Germinal center (tissue), 1 donor: ENCODE measurements at regions not wholly inside any gene's neighbourhood (a gene's known extent, or its start where the extent isn't known, plus 50 kb on each side); places are given as distances from the start of the nearest gene placed in this dataset.
A peak's percentile ranks its signal among the peaks of the same experiment; 100 is the strongest.

ENCODE experiments used
- DNase-seq: peaks from one replicate; pipeline ENCODE4 v3.0.0; 2012; ENCODE audit warnings: mixed read lengths, low spot score

- DNase-seq, result no peak
Measured at GRCh38 chr12:45549337-45549902, 180.1 kb upstream of the ARID2 start.

GRCh38 chr12:45553204-45553603, 176.3 kb upstream of the ARID2 start:
- DNase-seq, result no peak

GRCh38 chr12:45557016-45557415, 172.5 kb upstream of the ARID2 start:
- DNase-seq, result no peak

GRCh38 chr12:45558353-45558752, 171.2 kb upstream of the ARID2 start:
- no peak for DNase-seq

- no peak for DNase-seq
Measured at GRCh38 chr12:45559537-45559936, 170.0 kb upstream of the ARID2 start.

GRCh38 chr12:45560689-45561088, 168.8 kb upstream of the ARID2 start:
- no peak for DNase-seq

- DNase-seq, result no peak
Measured at GRCh38 chr12:45561488-45561887, 168.0 kb upstream of the ARID2 start.

GRCh38 chr12:45565590-45565989, 163.9 kb upstream of the ARID2 start:
- no peak for DNase-seq

GRCh38 chr12:45566257-45566656, 163.2 kb upstream of the ARID2 start:
- DNase-seq, result no peak

- no peak for DNase-seq
Measured at GRCh38 chr12:45568808-45569207, 160.7 kb upstream of the ARID2 start.

GRCh38 chr12:45570501-45570900, 159.0 kb upstream of the ARID2 start:
- no peak for DNase-seq

GRCh38 chr12:45572114-45572513, 157.4 kb upstream of the ARID2 start:
- no peak for DNase-seq

- no peak for DNase-seq
Measured at GRCh38 chr12:45575417-45575816, 154.1 kb upstream of the ARID2 start.

GRCh38 chr12:45575823-45576475, 153.6 kb upstream of the ARID2 start:
- peak; percentile 25 for DNase-seq

- no peak for DNase-seq
Measured at GRCh38 chr12:45577844-45578399, 151.6 kb upstream of the ARID2 start.

GRCh38 chr12:45580356-45580969, 149.0 kb upstream of the ARID2 start:
- DNase-seq, result no peak

GRCh38 chr12:45581112-45581511, 148.4 kb upstream of the ARID2 start:
- no peak for DNase-seq

- DNase-seq, result no peak
Measured at GRCh38 chr12:45582536-45582935, 147.0 kb upstream of the ARID2 start.

- DNase-seq, result no peak
Measured at GRCh38 chr12:45582986-45583659, 146.4 kb upstream of the ARID2 start.

- DNase-seq, result no peak
Measured at GRCh38 chr12:45584336-45584735, 145.2 kb upstream of the ARID2 start.

GRCh38 chr12:45585522-45586230, 143.8 kb upstream of the ARID2 start:
- no peak for DNase-seq

GRCh38 chr12:45586486-45586885, 143.0 kb upstream of the ARID2 start:
- DNase-seq, result no peak
